ENCODE measurements at regions not wholly inside any gene's neighbourhood (a gene's known extent, or its start where the extent isn't known, plus 50 kb on each side); places are given as distances from the start of the nearest gene placed in this dataset.

- no peak for TF ChIP-seq CTCF (conservative IDR thresholded peaks at IDR 0.05; ENCODE audit: low read length)
- no peak for TF ChIP-seq EZH2phosphoT487 (IDR thresholded peaks at IDR 0.05; ENCODE audit: borderline replicate concordance, low read depth, low read length)
Measured at GRCh38 chr20:11195169-11195568, 521.4 kb upstream of the JAG1 start.
